SIG-M5 treated with dmso at 0.1 percent for 504 hours (cell line): ENCODE measurements at regions not wholly inside any gene's neighbourhood (a gene's known extent, or its start where the extent isn't known, plus 50 kb on each side); places are given as distances from the start of the nearest gene placed in this dataset.

ENCODE experiments used
- DNase-seq: peaks from one replicate; lab custom pipeline; 2025; ENCODE audit not compliant: unreplicated experiment; lab: John Stamatoyannopoulos, UW

GRCh38 chr10:60572511-60573194 is 183.0 kb upstream of the ANK3 start:
- no peak for DNase-seq

GRCh38 chr10:60570896-60571295 is 181.2 kb upstream of the ANK3 start:
- DNase-seq = no peak

GRCh38 chr10:60570272-60570865 is 180.7 kb upstream of the ANK3 start:
- DNase-seq = no peak

- DNase-seq = no peak
These were observed 180.0 kb upstream of the ANK3 start for GRCh38 chr10:60569681-60570080.

DNA sequence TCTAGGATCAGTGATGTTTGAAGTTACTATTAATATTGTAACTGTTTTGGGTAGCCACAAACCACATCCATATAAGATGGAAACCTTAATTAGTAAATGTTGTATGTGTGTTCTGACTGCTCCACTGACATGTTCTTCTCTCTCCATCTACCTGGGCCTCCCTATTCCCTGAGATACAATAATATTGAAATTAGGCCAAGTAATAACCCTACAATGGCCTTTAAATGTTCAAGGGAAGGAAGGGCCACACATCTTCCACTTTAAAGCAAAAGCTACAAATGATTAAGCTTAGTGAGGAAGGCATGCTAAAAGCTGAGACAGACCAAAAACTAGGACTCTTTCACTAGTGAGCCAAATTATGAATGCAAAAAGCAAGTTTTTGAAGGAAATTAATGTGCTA is 176.4 kb upstream of the ANK3 start:
- no peak for DNase-seq

- no peak for DNase-seq
These were observed 175.8 kb upstream of the ANK3 start for GRCh38 chr10:60565492-60565891.

- DNase-seq = no peak
These were observed 174.8 kb upstream of the ANK3 start for GRCh38 chr10:60564475-60564874.

DNA sequence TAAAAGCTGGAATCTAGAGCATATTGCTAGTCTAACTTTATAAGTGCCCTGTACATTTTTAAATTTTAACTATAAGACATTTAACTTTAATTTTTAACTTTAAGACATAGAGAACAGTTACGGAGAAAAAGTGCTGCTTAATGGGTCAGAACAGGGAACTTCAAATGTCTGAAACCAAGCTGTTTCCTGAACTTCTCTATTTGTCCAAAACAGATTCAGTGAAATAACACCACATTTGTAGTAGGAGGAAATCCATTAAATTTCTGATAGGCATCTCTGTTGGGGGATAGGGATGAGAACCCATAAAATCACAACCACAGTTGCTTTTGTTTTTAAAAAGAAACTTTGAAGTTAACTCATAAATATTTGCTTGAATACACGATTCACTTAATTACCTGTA is 170.8 kb upstream of the ANK3 start:
- no peak for DNase-seq

GRCh38 chr10:60555700-60556099 is 166.0 kb upstream of the ANK3 start:
- no peak for DNase-seq

DNA sequence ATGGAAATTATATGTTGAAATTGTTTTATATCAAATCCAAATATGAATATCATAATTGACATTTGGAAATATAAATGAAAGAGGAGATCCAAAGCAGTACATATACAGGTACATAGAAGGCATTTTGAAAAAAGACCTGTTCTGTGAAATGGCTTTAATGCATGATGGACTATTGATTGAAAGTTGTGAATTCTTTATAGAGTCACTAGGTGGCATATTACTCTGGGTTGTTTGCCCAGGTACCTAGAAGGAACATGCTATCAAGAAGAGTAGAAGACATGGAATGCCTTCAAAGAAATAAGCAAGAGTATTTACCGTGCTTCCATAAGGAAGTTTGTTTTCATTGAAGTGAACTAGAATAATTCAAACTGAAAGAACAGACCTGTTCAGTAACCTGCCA is 160.0 kb upstream of the ANK3 start:
- DNase-seq = peak; percentile 11

- no peak for DNase-seq
These were observed 153.0 kb upstream of the ANK3 start for GRCh38 chr10:60542657-60543056.

- no peak for DNase-seq
These were observed 151.8 kb upstream of the ANK3 start for GRCh38 chr10:60541451-60541850.

- DNase-seq = no peak
These were observed 148.0 kb upstream of the ANK3 start for GRCh38 chr10:60537697-60538096.

DNA sequence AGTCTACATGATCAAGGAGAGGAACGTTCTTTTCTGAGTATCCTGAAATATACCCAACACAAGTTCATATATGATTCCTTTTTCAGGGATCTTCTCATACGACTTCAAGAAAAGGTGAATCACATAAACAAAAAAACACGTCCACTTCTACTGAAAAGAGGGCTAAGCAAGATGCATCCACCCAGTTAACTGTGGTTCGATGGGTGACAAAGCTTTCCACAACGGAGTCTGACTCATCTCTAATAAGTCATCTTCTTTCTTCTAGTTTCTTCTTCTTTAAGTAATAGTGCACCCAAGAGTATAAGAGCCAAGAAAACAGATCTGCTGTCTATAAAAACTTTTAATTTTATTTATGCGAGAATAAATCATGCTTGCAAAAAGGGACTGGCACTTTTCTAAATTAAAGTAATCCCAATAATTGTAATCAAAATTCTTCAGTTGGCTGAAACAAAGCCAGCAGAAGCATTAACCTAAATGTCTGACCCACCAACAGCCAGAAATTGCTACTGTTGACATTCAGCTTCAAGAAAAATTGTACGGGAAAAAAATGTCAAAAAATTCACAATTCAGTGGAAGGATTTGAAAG is 146.9 kb upstream of the ANK3 start:
- no peak for DNase-seq

DNA sequence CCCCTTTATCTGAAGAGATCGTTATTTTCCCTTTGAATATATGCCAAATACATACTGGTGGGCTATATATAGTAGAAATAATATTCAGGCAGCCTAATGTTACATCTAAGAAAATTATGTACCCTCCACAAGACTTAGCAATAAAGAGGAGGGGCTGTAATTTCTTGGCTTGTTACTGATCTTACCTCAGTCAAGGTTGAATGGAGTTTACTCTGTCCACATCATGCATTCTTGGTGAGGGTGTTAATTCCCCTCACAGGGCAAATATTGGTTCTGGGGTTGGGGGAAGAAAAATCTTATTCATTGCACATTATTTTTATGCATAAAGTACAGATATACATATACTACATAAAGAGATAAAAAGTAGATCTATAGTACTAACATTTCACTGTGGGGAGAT is 145.8 kb upstream of the ANK3 start:
- no peak for DNase-seq

DNA sequence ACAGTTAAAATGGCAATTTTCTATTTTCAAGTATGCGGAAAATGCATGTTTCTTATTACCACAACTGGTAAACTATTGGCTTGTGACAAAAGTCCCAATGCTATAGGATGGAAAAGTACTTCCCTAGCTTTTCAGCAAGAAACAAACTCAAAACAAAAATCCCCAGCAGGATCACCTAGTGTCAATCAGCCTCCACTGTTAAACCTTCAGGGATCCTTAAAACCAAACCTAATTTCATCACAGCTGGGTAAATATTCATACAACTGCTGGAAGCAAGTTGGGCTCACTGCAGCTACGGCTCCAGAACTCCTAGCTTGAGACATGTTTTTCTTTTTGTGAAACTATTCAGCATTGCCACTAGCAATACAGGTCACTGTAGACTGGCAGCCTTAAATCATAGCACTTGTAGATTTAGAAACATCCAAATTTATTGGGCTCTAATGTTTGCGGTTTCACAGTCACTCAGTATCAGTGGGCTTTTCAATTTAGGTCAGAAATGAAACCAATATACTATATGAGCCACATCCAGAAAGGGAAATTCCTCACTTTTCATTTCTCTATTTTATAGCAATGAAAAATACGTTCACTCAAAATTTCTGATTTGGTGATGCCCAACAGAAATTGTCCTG is 145.2 kb upstream of the ANK3 start:
- no peak for DNase-seq

DNA sequence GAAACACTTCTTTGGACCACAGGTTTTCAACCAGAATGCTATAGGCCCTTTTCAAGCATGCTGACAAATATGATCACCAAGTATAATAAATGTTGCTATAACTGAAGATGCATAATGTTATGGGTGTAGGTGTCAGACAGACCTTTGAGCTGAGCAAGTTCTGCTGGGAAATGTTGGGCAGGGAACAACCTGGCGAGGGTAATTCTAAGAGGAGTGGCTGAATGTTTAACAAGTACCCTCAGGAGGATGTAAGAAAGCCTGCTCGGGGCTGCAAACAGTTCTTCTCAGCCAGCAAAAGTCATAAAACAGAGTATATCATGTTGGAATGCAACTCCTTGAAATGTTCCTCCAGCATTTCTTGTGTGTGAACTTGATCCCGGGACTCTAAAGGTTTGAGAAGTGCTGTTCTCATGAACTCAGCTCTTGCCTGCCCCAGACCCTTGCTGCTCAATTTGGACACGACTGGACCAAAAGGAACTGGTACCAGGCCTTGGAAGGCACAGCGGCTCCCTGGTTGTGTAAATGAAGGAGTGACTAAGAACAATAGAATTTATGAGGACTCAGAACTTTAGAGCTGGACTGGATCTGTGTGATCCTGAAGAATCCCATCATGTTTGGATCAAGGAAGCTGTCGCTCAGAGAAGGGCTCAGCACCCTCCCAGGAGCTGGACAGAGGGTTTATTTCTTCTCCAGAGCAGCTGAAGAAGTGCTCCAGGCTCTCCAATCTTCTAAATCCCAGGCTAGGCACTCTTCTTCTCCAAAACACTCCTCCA is 143.2 kb upstream of the ANK3 start:
- DNase-seq = no peak

DNA sequence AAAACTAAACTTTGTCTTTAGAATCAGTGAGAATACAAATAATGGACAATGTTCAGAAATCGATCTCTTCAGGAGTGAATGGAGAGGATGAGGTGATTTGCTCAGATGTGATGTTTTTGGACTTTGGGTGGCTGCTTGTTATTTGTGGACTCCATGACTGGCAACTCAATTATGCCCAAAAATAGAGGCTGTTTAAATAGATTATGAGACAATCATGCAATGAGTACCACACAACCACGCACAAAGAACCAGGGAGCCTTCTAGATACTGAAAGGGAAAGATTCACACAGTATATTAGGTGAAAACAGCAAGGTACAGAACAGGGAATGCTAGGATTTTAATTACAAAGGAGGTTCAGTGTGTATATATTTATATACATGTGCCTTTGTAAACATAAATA is 141.3 kb upstream of the ANK3 start:
- DNase-seq = no peak

- no peak for DNase-seq
These were observed 138.0 kb upstream of the ANK3 start for GRCh38 chr10:60527676-60528075.

DNA sequence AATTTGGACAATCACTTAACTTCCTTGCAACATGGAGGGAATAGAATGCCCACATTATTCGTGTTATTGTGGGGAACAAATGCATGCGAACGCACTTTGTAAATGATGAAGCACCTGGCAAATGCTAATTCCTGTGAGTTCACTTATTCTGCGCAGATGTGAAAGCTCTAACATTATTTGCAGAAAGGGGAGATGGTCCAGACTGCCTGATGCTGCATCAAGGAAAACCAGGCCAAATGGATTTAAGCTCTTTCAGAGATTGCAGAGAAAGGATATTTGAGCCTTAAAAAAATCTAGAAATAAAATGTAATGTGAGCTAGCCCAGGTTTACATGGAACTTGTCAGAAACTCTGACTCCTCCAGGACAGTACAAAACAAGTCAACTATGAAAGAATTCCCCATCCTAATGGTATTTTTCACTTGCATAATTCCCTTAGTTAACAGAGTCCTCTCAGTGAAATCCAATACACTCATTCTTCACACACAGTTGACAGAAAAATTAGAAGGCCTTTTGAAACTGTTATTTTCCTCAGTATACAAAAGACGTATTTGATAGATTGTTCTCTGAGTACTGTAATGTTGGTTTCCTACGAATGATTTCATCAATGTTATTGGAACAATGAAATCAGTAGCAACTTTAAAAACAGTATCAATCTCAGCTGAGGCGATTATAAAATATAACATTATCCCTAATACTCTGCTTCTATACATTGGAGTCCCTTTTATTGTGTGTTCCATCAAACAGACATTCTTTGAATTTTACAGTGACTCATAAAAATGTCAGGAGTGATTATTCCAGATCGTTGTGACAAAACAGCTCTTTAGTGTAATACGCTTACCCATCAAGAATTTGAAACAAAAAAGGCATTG is 136.3 kb upstream of the ANK3 start:
- DNase-seq = no peak

- no peak for DNase-seq
These were observed 134.9 kb upstream of the ANK3 start for GRCh38 chr10:60524541-60524940.
